CD14-positive monocyte (primary cell): ENCODE measurements at regions not wholly inside any gene's neighbourhood (a gene's known extent, or its start where the extent isn't known, plus 50 kb on each side); places are given as distances from the start of the nearest gene placed in this dataset.
A peak's percentile ranks its signal among the peaks of the same experiment; 100 is the strongest.

Source experiments
- DNase-seq, 3 donors: peaks; one replicate each; pipeline ENCODE4 v3.0.0-alpha.2; 2011 to 2022
- H2AFZ ChIP-seq: 2 replicates; pipeline ENCODE4 v1.6.0; 2012; ENCODE audit warnings: mild to moderate bottlenecking, low read depth, low read length, inconsistent platforms; ENCODE audit not compliant: insufficient read depth, poor library complexity, severe bottlenecking
- H3K27ac ChIP-seq, 2 donors: 1 replicate in 1 of 2; 2 replicates in 1 of 2; pipeline ENCODE4 v1.5.1; 2012 to 2013; ENCODE audit warnings: low read length in 2 of 2, control low read depth in 1 of 2, inconsistent platforms in 1 of 2, low read depth in 1 of 2, mild to moderate bottlenecking in 1 of 2
- H3K27me3 ChIP-seq, 2 donors: one replicate each; pipeline versions ENCODE4 v1.6.0 to v1.6.1; 2011 to 2013; ENCODE audit warnings: low read length in 2 of 2; ENCODE audit not compliant: control insufficient read depth in 2 of 2, insufficient read depth in 2 of 2
- H3K36me3 ChIP-seq, 2 donors: replicated peaks in 1 of 2; 1 replicate in 1 of 2; 2 replicates in 1 of 2; pipeline versions ENCODE4 v1.5.1 to v1.6.1; 2012 to 2013; ENCODE audit warnings: low read length in 2 of 2, control low read depth in 1 of 2, inconsistent platforms in 1 of 2, mild to moderate bottlenecking in 1 of 2; ENCODE audit not compliant: insufficient read depth in 2 of 2, control insufficient read depth in 1 of 2
- H3K4me1 ChIP-seq, 2 donors: 1 replicate in 1 of 2; 2 replicates in 1 of 2; pipeline versions ENCODE4 v1.5.1 to v1.6.1; 2012 to 2013; ENCODE audit warnings: low read length in 2 of 2, control low read depth in 1 of 2, inconsistent platforms in 1 of 2, mild to moderate bottlenecking in 1 of 2, moderate library complexity in 1 of 2; ENCODE audit not compliant: insufficient read depth in 2 of 2, control insufficient read depth in 1 of 2
- H3K4me2 ChIP-seq: replicated peaks from 2 replicates; pipeline ENCODE3; 2012; ENCODE audit warnings: low read length, moderate library complexity, mild to moderate bottlenecking; ENCODE audit not compliant: poor library complexity, severe bottlenecking; ENCODE audit errors: extremely low read depth
- H3K4me3 ChIP-seq, 3 experiments: fragments of 200-600 bp in 1 of 3; sonication (generic) in 1 of 3; replicated peaks in 1 of 3; 1 replicate in 2 of 3; 2 replicates in 1 of 3; pipeline ENCODE4 v1.5.1; 2011 to 2013; ENCODE audit warnings: low read length in 3 of 3, mild to moderate bottlenecking in 3 of 3, control low read depth in 2 of 3, low read depth in 2 of 3, inconsistent platforms in 1 of 3, moderate library complexity in 1 of 3
- H3K79me2 ChIP-seq: 2 replicates; pipeline ENCODE4 v1.6.0; 2012; ENCODE audit warnings: mild to moderate bottlenecking, control low read depth, inconsistent platforms, low read length, moderate library complexity; ENCODE audit not compliant: insufficient read depth
- H3K9ac ChIP-seq: 2 replicates; pipeline ENCODE4 v1.6.0; 2017; ENCODE audit warnings: low read length, mild to moderate bottlenecking; ENCODE audit not compliant: insufficient read depth, poor library complexity, severe bottlenecking
- H3K9me3 ChIP-seq, 2 donors: replicated peaks in 1 of 2; 1 replicate in 1 of 2; 2 replicates in 1 of 2; pipeline versions ENCODE4 v1.5.1 to v1.6.1; 2012 to 2013; ENCODE audit warnings: low read length in 2 of 2, control low read depth in 1 of 2; ENCODE audit not compliant: control insufficient read depth in 1 of 2, insufficient read depth in 1 of 2
- H4K20me1 ChIP-seq: 2 replicates; pipeline ENCODE4 v1.6.0; 2012; ENCODE audit warnings: mild to moderate bottlenecking, low read length, control low read depth, moderate library complexity; ENCODE audit not compliant: insufficient read depth
- H3K27ac Mint-ChIP-seq, 7 donors: one replicate each; pipeline ENCODE4 v1.8.0; 2020; ENCODE audit warnings: mild to moderate bottlenecking in 7 of 7, mixed read lengths in 7 of 7, moderate library complexity in 6 of 7, inconsistent platforms in 2 of 7
- H3K27me3 Mint-ChIP-seq, 3 donors: one replicate each; pipeline ENCODE4 v1.8.0; 2021 to 2022; ENCODE audit warnings: low read depth in 3 of 3, mild to moderate bottlenecking in 3 of 3, mixed read lengths in 3 of 3, moderate library complexity in 3 of 3, inconsistent platforms in 1 of 3
- H3K36me3 Mint-ChIP-seq, 2 donors: one replicate each; pipeline ENCODE4 v1.8.0; 2020; ENCODE audit warnings: mixed read lengths in 2 of 2, inconsistent platforms in 1 of 2, mild to moderate bottlenecking in 1 of 2
- H3K4me1 Mint-ChIP-seq: one replicate; pipeline ENCODE4 v1.8.0; 2020; ENCODE audit warnings: mild to moderate bottlenecking, mixed read lengths
- H3K4me3 Mint-ChIP-seq, 2 donors: one replicate each; pipeline ENCODE4 v1.8.0; 2020; ENCODE audit warnings: mild to moderate bottlenecking in 2 of 2, mixed read lengths in 2 of 2, moderate library complexity in 1 of 2
- H3K9me3 Mint-ChIP-seq, 7 donors: one replicate each; pipeline ENCODE4 v1.8.0; 2020 to 2022; ENCODE audit warnings: mixed read lengths in 7 of 7, mild to moderate bottlenecking in 6 of 7, moderate library complexity in 6 of 7, inconsistent platforms in 2 of 7
- CTCF ChIP-seq: fragments of 200-600 bp; IDR thresholded peaks from one replicate; pipeline ENCODE4 v1.8.0; 2022; ENCODE audit warnings: antibody characterized with exemption, mild to moderate bottlenecking
- WGBS: methylation state at CpG from one replicate; pipeline ENCODE4 v1.1.5; 2013; ENCODE audit warnings: missing lambda C conversion rate; ENCODE audit not compliant: insufficient coverage; 5-methylcytosine and 5-hydroxymethylcytosine counted together
- intact Hi-C, 2 donors: fragments of 100-400 bp; cut with micrococcal nuclease; formaldehyde crosslinking; loops; one replicate each; pipeline versions ENCODE4 v1.15.0 to v1.15.1; 2023

- no peak for TF ChIP-seq CTCF
Observed at GRCh38 chr16:50933262-50933661, 191.4 kb downstream of the CYLD start.

GRCh38 chr16:50932348-50932935 lies 190.6 kb downstream of the CYLD start:
- Mint-ChIP-seq H3K36me3 (no peaks in the 10 kb centered on the region), H3K27ac (peak overlapping the region in 4 of 7 donors; percentile 0 to 35 (median 18)), H3K4me1 (peaks cover 38% of the 10 kb centered on the region), H3K4me3 (peak overlapping the region in 1 of 2 donors; percentile 36), H3K9me3 (peaks cover 2 to 16% (median 6%) of the 10 kb centered on the region in 7 donors), H3K27me3 (peaks cover 3 to 6% (median 6%) of the 10 kb centered on the region in 3 donors)
- Histone ChIP-seq H3K27me3 (no peaks in the 10 kb centered on the region), H3K4me2 (no peak overlapping the region), H2AFZ (no peak overlapping the region), H3K79me2 (no peaks in the 10 kb centered on the region), H3K4me1 (peaks cover 20 to 25% of the 10 kb centered on the region in 2 donors), H3K27ac (no peak overlapping the region), H3K9ac (no peak overlapping the region), H4K20me1 (no peaks in the 10 kb centered on the region), H3K36me3 (no peaks in the 10 kb centered on the region), H3K9me3 (peaks cover 0 to 4% of the 10 kb centered on the region in 2 donors), H3K4me3 (no peak overlapping the region)
- intact Hi-C loops = no loop called here
- TF ChIP-seq CTCF = no peak
- DNase-seq = no peak

More at GRCh38 chr16:50933262-50933661, 191.4 kb downstream of the CYLD start:
- intact Hi-C loops = no loop called here
- 86% methylated on average over 2 of the region's 3 CpGs for WGBS
- Histone ChIP-seq H4K20me1 (no peaks in the 10 kb centered on the region), H3K79me2 (no peaks in the 10 kb centered on the region), H3K27ac (no peak overlapping the region), H3K9ac (no peak overlapping the region), H3K9me3 (peaks cover 0 to 4% of the 10 kb centered on the region in 2 donors), H2AFZ (no peak overlapping the region), H3K4me2 (no peak overlapping the region), H3K4me3 (no peak overlapping the region), H3K4me1 (peaks cover 20 to 25% of the 10 kb centered on the region in 2 donors), H3K27me3 (no peaks in the 10 kb centered on the region), H3K36me3 (no peaks in the 10 kb centered on the region)
- Mint-ChIP-seq H3K27me3 (peaks cover 3 to 6% (median 6%) of the 10 kb centered on the region in 3 donors), H3K4me1 (peaks cover 38% of the 10 kb centered on the region), H3K4me3 (no peak overlapping the region), H3K27ac (no peak overlapping the region), H3K36me3 (no peaks in the 10 kb centered on the region), H3K9me3 (peaks cover 2 to 16% (median 6%) of the 10 kb centered on the region in 7 donors)
- DNase-seq = no peak
